HCT116 (cell line): ENCODE measurements at regions not wholly inside any gene's neighbourhood (a gene's known extent, or its start where the extent isn't known, plus 50 kb on each side); places are given as distances from the start of the nearest gene placed in this dataset.

ENCODE experiments used
- ATAC-seq: fragments of 200-7000 bp; cut with Tn5 transposase; 2 replicates; pipeline ENCODE4 v1.9.1; 2020; ENCODE audit warnings: mild to moderate bottlenecking, moderate library complexity
- BruUV-seq: library from RNA; stranded (reverse); fragments of 400-500 nt; replicated peaks from 2 replicates; lab custom pipeline; 2021; lab: Mats Ljungman, UMichigan
- CTCF ChIA-PET: fragments of 300-600 bp; sonication (Branson Sonifier 250); formaldehyde crosslinking; loops from one replicate; lab custom pipeline; 2021; ENCODE audit warnings: antibody characterized with exemption; lab: Charles Lee
- POLR2A ChIA-PET: fragments of 300-600, 350-600 bp; sonication (Branson Sonifier 250); formaldehyde crosslinking; loops from one replicate; lab custom pipeline; 2021; ENCODE audit warnings: antibody characterized with exemption; lab: Charles Lee
- RAD21 ChIA-PET, 2 experiments: fragments of 300-600 bp; sonication (Branson Sonifier 250); formaldehyde crosslinking; loops; one replicate each; lab custom pipeline; 2023; ENCODE audit warnings: low total read pairs in 2 of 2; ENCODE audit not compliant: uncharacterized antibody in 2 of 2, unreplicated experiment in 2 of 2, low non-redundant PET in 1 of 2; lab: Charles Lee
- DNase-seq: peaks from one replicate; pipeline ENCODE4 v3.0.0-alpha.2; 2010; ENCODE audit warnings: low read depth, low spot score
- H2AFZ ChIP-seq: fragments of 200-600 bp; shearing (Covaris generic), sonication (generic); 2 replicates; pipeline ENCODE4 v1.6.1; 2017; ENCODE audit warnings: low read depth, mixed run types, mixed read lengths, antibody characterized with exemption, low read length; ENCODE audit not compliant: poor library complexity, severe bottlenecking
- H3K27ac ChIP-seq: 2 replicates; pipeline ENCODE4 v1.5.1; 2012; ENCODE audit warnings: low read depth, low read length
- H3K27me3 ChIP-seq: fragments of 200-600 bp; sonication (generic); 2 replicates; pipeline ENCODE4 v1.6.1; 2016; ENCODE audit warnings: mixed run types, low read length, mixed read lengths; ENCODE audit not compliant: insufficient read depth
- H3K36me3 ChIP-seq, 2 experiments: fragments of 200-500 bp in 1 of 2; fragments of 200-600 bp in 1 of 2; sonication (Bioruptor generic) in 1 of 2; sonication (generic) in 1 of 2; 2 replicates each; pipeline versions ENCODE4 v1.5.1 to v1.6.1; 2014 to 2016; ENCODE audit warnings: low read length in 2 of 2, inconsistent platforms in 1 of 2, mixed read lengths in 1 of 2, mixed run types in 1 of 2; ENCODE audit not compliant: insufficient read depth in 2 of 2, control insufficient read depth in 1 of 2
- H3K4me1 ChIP-seq, 2 experiments: fragments of 200-600 bp in 1 of 2; sonication (generic) in 1 of 2; 2 replicates each; pipeline versions ENCODE4 v1.5.1 to v1.6.1; 2012 to 2017; ENCODE audit warnings: low read length in 2 of 2, inconsistent platforms in 1 of 2, mild to moderate bottlenecking in 1 of 2, mixed read lengths in 1 of 2, mixed run types in 1 of 2, moderate library complexity in 1 of 2; ENCODE audit not compliant: insufficient read depth in 2 of 2, control insufficient read depth in 1 of 2
- H3K4me2 ChIP-seq: fragments of 200-600 bp; sonication (generic); 2 replicates; pipeline ENCODE4 v1.6.1; 2017; ENCODE audit warnings: mixed run types, low read length, mixed read lengths
- H3K4me3 ChIP-seq, 2 experiments: fragments of 200-600 bp in 1 of 2; sonication (generic) in 1 of 2; replicated peaks in 1 of 2; 2 replicates each; pipeline ENCODE4 v1.5.1; 2011 to 2016; ENCODE audit warnings: low read length in 2 of 2, control low read depth in 1 of 2, low read depth in 1 of 2, mild to moderate bottlenecking in 1 of 2, mixed read lengths in 1 of 2, mixed run types in 1 of 2
- H3K79me2 ChIP-seq: fragments of 200-600 bp; sonication (generic); 2 replicates; pipeline ENCODE4 v1.6.1; 2017; ENCODE audit warnings: mild to moderate bottlenecking, mixed run types, low read length, moderate library complexity, mixed read lengths; ENCODE audit not compliant: insufficient read depth
- H3K9ac ChIP-seq: fragments of 200-600 bp; sonication (generic); 2 replicates; pipeline ENCODE4 v1.6.1; 2016; ENCODE audit warnings: low read length, mixed read lengths
- H3K9me2 ChIP-seq: fragments of 200-600 bp; sonication (generic), shearing (Covaris generic); 2 replicates; pipeline ENCODE4 v1.6.1; 2017; ENCODE audit warnings: mixed run types, mild to moderate bottlenecking, moderate library complexity; ENCODE audit not compliant: insufficient read depth
- H3K9me3 ChIP-seq, 2 experiments: fragments of 200-500 bp in 1 of 2; fragments of 200-600 bp in 1 of 2; sonication (Bioruptor generic) in 1 of 2; sonication (generic) in 1 of 2; 2 replicates each; pipeline ENCODE4 v1.6.1; 2014 to 2017; ENCODE audit warnings: low read length in 2 of 2, mixed read lengths in 2 of 2, inconsistent platforms in 1 of 2, low read depth in 1 of 2, mild to moderate bottlenecking in 1 of 2, mixed run types in 1 of 2, moderate library complexity in 1 of 2; ENCODE audit not compliant: control insufficient read depth in 1 of 2, insufficient read depth in 1 of 2
- H4K20me1 ChIP-seq: fragments of 200-600 bp; sonication (generic), shearing (Covaris generic); 2 replicates; pipeline ENCODE4 v1.6.1; 2017; ENCODE audit warnings: mixed run types, mild to moderate bottlenecking, moderate library complexity; ENCODE audit not compliant: insufficient read depth
- ATF3 ChIP-seq: IDR thresholded peaks from 2 replicates; pipeline ENCODE4 v1.6.1; 2012
- CBX3 ChIP-seq: IDR thresholded peaks from 2 replicates; pipeline ENCODE4 v1.6.1; 2012; ENCODE audit warnings: low read depth
- CTCF ChIP-seq, 3 experiments: fragments of 200-600 bp in 1 of 3; sonication (generic) in 1 of 3; IDR thresholded peaks in 2 of 3; conservative IDR thresholded peaks in 1 of 3; 2 replicates each; pipeline ENCODE4 v1.5.1; 2012 to 2017; ENCODE audit warnings: low read depth in 2 of 3, low read length in 2 of 3, antibody characterized with exemption in 1 of 3, borderline replicate concordance in 1 of 3, control low read depth in 1 of 3, mild to moderate bottlenecking in 1 of 3, mixed read lengths in 1 of 3, mixed run types in 1 of 3, moderate library complexity in 1 of 3; ENCODE audit not compliant: insufficient read depth in 1 of 3
- EZH2phosphoT487 ChIP-seq: fragments of 200-600 bp; IDR thresholded peaks from 2 replicates; pipeline ENCODE4 v1.6.1; 2018; ENCODE audit warnings: antibody characterized with exemption, borderline replicate concordance
- FOSL1 ChIP-seq: IDR thresholded peaks from 2 replicates; pipeline ENCODE4 v1.6.1; 2012; ENCODE audit warnings: low read depth
- POLR2AphosphoS5 ChIP-seq: IDR thresholded peaks from 2 replicates; pipeline ENCODE4 v1.6.1; 2011; ENCODE audit warnings: mild to moderate bottlenecking, low read depth, low read length, moderate library complexity
- RAD21 ChIP-seq: IDR thresholded peaks from 2 replicates; pipeline ENCODE4 v1.6.1; 2012; ENCODE audit warnings: low read depth, mild to moderate bottlenecking
- SRF ChIP-seq: IDR thresholded peaks from 2 replicates; pipeline ENCODE4 v1.6.1; 2012; ENCODE audit warnings: low read depth
- YY1 ChIP-seq: IDR thresholded peaks from 2 replicates; pipeline ENCODE4 v1.6.1; 2011; ENCODE audit warnings: low read length, low read depth, moderate library complexity, mild to moderate bottlenecking; ENCODE audit not compliant: insufficient replicate concordance; ENCODE audit errors: extremely low read depth
- ZNF274 ChIP-seq: fragments of 200-500 bp; sonication (Bioruptor generic); IDR thresholded peaks from 2 replicates; pipeline ENCODE4 v1.6.1; 2014; ENCODE audit warnings: mild to moderate bottlenecking, low read depth, low read length, inconsistent platforms
- intact Hi-C: fragments of 100-400 bp; cut with micrococcal nuclease; formaldehyde crosslinking; loops from 2 replicates; pipeline ENCODE4 v1.10.0; 2022
- TF ChIP-seq, protein P1 (sequence below): IDR thresholded peaks from 2 replicates; pipeline ENCODE4 v1.6.1; 2012; ENCODE audit warnings: low read depth
- TF ChIP-seq, protein P2 (sequence below): IDR thresholded peaks from 2 replicates; pipeline ENCODE4 v1.6.1; 2011; ENCODE audit warnings: mild to moderate bottlenecking, low read length, moderate library complexity; ENCODE audit not compliant: insufficient replicate concordance; ENCODE audit errors: extremely low read depth

- intact Hi-C loops: no loop called here
- ATAC-seq (no peak), DNase-seq (no peak)
- H3K4me1 ChIP-seq: peaks cover 3 to 29% of the 10 kb centered on the region in 2 experiments; a peak in 2 of 4 replicates
- TF ChIP-seq, protein P1, sequence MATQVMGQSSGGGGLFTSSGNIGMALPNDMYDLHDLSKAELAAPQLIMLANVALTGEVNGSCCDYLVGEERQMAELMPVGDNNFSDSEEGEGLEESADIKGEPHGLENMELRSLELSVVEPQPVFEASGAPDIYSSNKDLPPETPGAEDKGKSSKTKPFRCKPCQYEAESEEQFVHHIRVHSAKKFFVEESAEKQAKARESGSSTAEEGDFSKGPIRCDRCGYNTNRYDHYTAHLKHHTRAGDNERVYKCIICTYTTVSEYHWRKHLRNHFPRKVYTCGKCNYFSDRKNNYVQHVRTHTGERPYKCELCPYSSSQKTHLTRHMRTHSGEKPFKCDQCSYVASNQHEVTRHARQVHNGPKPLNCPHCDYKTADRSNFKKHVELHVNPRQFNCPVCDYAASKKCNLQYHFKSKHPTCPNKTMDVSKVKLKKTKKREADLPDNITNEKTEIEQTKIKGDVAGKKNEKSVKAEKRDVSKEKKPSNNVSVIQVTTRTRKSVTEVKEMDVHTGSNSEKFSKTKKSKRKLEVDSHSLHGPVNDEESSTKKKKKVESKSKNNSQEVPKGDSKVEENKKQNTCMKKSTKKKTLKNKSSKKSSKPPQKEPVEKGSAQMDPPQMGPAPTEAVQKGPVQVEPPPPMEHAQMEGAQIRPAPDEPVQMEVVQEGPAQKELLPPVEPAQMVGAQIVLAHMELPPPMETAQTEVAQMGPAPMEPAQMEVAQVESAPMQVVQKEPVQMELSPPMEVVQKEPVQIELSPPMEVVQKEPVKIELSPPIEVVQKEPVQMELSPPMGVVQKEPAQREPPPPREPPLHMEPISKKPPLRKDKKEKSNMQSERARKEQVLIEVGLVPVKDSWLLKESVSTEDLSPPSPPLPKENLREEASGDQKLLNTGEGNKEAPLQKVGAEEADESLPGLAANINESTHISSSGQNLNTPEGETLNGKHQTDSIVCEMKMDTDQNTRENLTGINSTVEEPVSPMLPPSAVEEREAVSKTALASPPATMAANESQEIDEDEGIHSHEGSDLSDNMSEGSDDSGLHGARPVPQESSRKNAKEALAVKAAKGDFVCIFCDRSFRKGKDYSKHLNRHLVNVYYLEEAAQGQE: no peak
- no peak for TF ChIP-seq SRF
- TF ChIP-seq YY1: no peak
- no peak for TF ChIP-seq CTCF (IDR thresholded peaks at IDR 0.05 in 2 of 3, conservative IDR thresholded peaks at IDR 0.05 in 1 of 3; ENCODE audit: borderline replicate concordance in 1 of 3, insufficient read depth in 1 of 3, low read depth in 2 of 3, low read length in 2 of 3)
- TF ChIP-seq, protein P2, sequence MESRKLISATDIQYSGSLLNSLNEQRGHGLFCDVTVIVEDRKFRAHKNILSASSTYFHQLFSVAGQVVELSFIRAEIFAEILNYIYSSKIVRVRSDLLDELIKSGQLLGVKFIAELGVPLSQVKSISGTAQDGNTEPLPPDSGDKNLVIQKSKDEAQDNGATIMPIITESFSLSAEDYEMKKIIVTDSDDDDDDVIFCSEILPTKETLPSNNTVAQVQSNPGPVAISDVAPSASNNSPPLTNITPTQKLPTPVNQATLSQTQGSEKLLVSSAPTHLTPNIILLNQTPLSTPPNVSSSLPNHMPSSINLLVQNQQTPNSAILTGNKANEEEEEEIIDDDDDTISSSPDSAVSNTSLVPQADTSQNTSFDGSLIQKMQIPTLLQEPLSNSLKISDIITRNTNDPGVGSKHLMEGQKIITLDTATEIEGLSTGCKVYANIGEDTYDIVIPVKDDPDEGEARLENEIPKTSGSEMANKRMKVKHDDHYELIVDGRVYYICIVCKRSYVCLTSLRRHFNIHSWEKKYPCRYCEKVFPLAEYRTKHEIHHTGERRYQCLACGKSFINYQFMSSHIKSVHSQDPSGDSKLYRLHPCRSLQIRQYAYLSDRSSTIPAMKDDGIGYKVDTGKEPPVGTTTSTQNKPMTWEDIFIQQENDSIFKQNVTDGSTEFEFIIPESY: no peak
- TF ChIP-seq ATF3: no peak
- no peak for TF ChIP-seq POLR2AphosphoS5
- no peak for TF ChIP-seq EZH2phosphoT487
- no peak for TF ChIP-seq ZNF274
- TF ChIP-seq RAD21: no peak
- no peak for TF ChIP-seq CBX3
- no peak for TF ChIP-seq FOSL1
- ChIA-PET RAD21 (no interaction called here), POLR2A (no interaction called here), CTCF (no interaction called here)
- H3K9ac ChIP-seq: no peak overlapping the region
- no peaks in the 10 kb centered on the region for H3K36me3 ChIP-seq
- H3K4me2 ChIP-seq: no peak overlapping the region
- H3K9me3 ChIP-seq: no peaks in the 10 kb centered on the region
- no peak overlapping the region for H2AFZ ChIP-seq
- H3K27me3 ChIP-seq: no peaks in the 10 kb centered on the region
- BruUV-seq: no TSS peak
- no peak overlapping the region for H3K4me3 ChIP-seq
- H3K79me2 ChIP-seq: no peaks in the 10 kb centered on the region
- no peaks in the 10 kb centered on the region for H3K9me2 ChIP-seq
- no peak overlapping the region for H3K27ac ChIP-seq
- no peaks in the 10 kb centered on the region for H4K20me1 ChIP-seq
Observed at GRCh38 chr1:47572731-47573430, 135.0 kb downstream of the FOXD2 start.
